ENCODE measurements at regions not wholly inside any gene's neighbourhood (a gene's known extent, or its start where the extent isn't known, plus 50 kb on each side); places are given as distances from the start of the nearest gene placed in this dataset.
"Not testable (repeated sequence)": the region's sequence is repeated elsewhere in the genome, so short reads cannot be mapped to it uniquely, and the experiment has no call there.

- DNase-seq = no peak
Measured at GRCh38 chr4:62627671-62628070, 1427.5 kb downstream of the ADGRL3 start.

DNA sequence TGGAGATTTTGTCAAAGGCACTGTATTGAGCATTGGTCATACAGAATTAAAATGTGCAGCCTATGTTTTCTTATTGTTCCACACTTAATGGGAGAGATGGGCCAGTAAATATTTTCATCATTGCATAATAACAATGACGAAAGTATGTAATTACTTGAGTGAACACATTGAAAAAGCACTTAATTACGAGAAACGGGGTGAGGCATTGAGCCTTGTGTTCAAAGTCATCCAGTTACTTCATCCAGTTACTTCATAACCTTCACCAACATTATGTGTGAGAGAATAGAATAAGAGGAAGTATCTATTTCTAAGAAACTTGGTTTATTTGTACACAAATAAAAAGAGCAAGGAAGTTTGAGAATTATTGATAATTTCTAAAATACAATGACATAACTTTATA, 1427.0 kb downstream of the ADGRL3 start:
- no peak for DNase-seq

DNA sequence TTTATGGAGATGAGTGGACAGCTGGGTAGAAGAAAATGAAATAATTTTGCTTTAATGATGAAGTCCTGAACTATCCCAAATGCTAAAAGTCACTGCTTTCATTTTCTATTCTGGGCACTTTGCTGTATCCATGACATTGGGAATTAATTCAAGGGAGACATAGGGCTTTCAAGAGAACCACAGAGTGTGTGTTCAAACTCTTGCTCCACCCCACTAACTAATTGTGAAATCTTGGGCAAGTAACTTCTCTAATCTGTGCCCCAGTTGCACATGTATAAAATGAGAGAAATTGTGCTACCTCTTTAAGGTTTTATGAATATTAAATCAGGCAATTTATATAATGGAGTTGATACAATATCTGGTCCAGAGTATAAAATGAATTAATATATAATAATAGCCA, 1422.0 kb downstream of the ADGRL3 start:
- no peak for DNase-seq

DNA sequence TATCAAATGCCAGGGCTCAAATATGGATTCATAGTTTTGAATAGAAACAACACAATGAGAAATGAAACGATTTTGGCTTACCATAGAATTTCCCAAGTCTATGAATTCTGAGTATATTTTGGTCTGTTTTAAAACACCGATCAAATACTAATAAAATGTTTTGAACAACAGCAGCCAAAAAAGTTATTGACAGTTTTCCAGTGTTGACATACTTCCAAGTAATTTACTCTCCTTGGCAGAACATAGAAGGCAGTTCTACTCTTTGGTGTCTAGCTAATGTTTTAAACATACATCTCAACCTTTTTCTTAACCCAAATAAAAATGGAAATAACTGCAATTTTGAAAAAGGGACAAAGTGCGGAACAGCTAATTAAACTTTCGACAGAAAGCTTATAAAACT, 1419.8 kb downstream of the ADGRL3 start:
- DNase-seq = no peak

DNA sequence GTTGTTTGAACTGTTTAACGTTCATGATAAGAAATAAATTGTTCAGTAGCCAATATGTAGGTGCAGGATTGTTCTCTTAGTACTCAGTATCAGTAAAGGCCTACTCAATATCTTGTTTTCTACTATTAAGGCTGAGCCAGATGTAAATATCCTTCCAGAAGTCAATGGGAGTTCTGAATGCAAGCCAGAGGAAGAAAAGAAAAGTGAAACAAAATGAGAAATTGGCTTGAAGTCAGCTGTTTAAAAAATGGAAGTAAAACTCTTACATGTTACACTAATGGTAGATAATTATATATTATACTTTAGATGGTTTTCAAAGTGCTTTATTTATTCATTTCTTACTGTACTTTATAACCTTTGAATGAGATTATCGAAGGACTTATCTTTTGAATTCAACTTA, 1417.9 kb downstream of the ADGRL3 start:
- no peak for DNase-seq

- no peak for DNase-seq
Measured at GRCh38 chr4:62601737-62602136, 1401.6 kb downstream of the ADGRL3 start.

- DNase-seq = not testable (repeated sequence)
Measured at GRCh38 chr4:62595265-62595664, 1395.1 kb downstream of the ADGRL3 start.

DNA sequence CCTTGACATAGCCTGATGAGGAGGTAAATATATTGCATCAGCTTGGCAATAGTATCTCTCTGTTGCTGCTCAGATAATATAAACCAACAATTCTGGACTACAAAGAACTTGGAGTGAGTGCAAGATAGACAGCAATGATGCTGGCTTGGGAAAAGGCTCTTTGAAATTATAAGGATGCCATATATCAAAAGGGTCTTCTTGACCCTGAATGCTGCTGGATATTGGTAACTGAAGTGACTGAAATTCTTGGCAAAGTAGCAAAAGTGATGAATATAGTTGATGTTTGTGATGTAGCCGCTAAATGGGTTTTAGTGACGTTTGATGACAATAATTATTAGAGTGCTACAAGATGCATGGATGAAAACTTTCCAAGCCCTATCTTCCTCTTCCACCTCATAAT, 1391.6 kb downstream of the ADGRL3 start:
- DNase-seq = no peak

GRCh38 chr4:62588671-62589070, 1388.5 kb downstream of the ADGRL3 start:
- DNase-seq = no peak

GRCh38 chr4:62571494-62571893, 1371.4 kb downstream of the ADGRL3 start:
- DNase-seq = no peak

- DNase-seq = no peak
Measured at GRCh38 chr4:62560858-62561257, 1360.7 kb downstream of the ADGRL3 start.

DNA sequence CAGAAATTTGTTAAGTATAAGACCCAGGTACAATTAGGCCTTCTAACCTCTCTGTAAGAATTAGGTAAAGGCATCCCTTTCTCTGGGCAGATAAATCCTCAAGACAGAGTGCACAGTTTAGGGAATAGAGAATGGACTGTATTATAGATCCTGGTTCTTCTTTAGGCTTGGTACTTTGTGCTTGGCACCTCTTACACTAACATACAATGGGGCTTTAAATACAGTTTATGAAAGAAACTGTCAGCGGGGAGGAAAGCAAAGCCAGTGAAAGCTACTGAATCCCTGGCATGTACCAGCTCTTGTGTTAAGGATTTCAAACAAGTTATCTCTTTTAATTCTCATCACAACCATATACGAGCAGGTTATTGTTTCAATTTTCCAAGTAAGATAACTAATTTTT, 1350.0 kb downstream of the ADGRL3 start:
- DNase-seq = no peak

DNA sequence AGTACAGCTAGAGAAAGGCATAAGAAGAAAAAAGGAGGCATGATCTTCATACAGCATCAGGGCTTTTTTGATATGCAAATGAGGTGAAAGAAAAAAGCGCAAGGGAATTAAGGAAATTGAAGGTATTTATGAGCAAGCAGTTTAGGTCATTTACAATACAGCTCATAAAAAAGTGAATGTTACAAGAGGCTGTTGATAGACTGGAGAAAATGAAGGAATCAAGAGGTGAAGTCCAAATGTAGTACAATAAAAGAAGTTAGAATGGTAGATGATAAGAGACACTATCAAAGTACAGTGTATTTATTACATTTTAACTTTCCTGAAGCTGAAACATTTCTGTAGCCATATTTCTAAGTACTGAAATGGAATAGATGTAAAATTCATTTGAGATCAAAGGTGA, 1349.5 kb downstream of the ADGRL3 start:
- DNase-seq = no peak

DNA sequence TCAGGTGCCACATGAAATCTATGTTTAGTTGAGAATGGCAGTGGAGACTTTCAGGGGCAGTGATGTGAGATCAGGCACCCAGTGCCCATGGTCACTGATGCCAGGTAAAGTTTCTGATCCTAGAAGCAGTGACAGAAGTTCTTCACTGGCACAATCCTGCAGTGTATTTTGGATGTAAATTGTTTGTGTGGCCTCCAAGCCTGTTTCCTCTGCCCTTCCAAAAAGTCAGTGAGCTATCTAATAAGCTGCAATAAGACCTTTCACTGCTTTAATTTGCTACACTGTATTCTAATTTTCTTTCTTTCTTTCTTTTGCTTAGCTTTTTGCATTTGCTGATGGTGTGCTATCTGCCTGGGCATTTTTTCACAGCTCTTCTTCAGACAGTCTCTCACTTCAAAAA, 1348.6 kb downstream of the ADGRL3 start:
- DNase-seq = no peak

- no peak for DNase-seq
Measured at GRCh38 chr4:62548108-62548524, 1348.0 kb downstream of the ADGRL3 start.

DNA sequence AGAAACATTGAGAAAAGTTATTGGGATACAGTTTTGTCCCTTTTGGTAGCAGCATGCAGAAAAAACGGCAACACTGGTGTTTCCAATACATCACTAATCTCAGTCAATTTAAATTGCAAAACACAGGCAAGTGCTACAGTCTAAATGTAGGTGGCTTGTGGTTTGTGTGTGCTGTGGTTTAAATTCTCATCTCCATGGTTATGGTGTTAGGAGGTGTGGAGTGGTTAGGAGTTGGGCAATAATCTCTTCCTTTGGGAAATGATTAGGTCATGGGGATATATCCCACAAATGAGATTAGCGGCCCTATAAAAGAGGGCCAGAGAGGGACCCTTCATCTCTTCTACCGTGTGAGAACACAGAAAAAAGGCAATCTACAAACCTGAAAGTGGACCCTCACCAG, 1344.3 kb downstream of the ADGRL3 start:
- DNase-seq = no peak

DNA sequence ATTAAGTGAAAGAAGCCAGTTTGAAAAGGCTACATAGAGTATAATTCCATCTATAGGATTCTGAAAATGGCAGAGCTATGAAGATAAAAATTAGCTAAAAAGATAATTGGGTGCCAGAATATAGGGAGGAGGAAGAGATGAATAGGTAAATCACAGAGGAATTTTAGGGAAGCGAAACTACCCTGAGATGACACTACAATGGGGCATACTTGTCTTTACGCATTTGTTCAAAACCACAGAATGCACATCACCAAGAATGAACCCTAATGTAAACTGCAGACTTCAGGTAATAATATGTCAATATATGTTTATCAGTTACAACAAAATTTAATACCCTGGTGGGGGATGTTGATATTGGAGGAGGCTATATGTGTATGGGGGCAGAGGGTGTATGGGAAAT, 1342.9 kb downstream of the ADGRL3 start:
- DNase-seq = no peak

GRCh38 chr4:62533573-62533972, 1333.4 kb downstream of the ADGRL3 start:
- no peak for DNase-seq

GRCh38 chr4:62531731-62532130, 1331.6 kb downstream of the ADGRL3 start:
- no peak for DNase-seq

GRCh38 chr4:62531264-62531663, 1331.1 kb downstream of the ADGRL3 start:
- DNase-seq = no peak

- no peak for DNase-seq
Measured at GRCh38 chr4:62528874-62529273, 1328.7 kb downstream of the ADGRL3 start.

DNA sequence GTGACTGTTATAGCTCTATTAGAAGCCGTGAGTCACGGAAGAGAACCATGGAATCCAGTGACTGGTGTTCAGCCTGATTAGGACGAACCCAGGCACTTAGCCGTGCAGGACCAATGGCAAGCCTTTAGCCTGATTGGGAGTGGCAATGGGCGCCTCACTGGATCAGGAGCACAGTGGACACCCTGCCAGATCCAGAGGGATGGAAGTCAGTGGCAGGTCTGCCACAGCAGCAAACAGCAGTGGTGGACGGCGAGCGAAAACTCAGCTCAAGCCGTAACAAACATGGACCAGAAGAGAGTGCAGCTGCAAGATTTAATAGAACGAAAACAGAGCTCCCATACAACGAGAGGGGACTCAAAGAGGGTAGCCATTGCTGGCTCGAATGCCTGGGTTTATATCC, 1326.5 kb downstream of the ADGRL3 start:
- no peak for DNase-seq

GRCh38 chr4:62523256-62523655, 1323.1 kb downstream of the ADGRL3 start:
- DNase-seq = no peak

DNA sequence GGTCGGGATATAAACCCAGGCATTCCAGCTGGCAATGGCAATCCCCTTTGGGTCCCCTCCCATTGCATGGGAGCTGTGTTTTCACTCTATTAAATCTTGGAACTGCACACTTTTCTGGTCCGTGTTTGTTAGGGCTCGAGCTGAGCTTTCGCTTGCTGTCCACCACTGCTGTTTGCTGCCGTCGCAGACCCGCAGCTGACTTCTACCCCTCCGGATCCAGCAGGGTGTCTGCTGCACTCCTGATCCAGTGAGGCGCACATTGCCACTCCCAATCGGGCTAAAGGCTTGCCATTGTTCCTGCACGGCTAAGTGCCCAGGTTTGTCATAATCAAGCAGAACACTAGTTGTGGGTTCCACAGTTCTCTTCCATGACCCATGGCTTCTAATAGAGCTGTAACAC, 1322.1 kb downstream of the ADGRL3 start:
- DNase-seq = no peak

- DNase-seq = no peak
Measured at GRCh38 chr4:62517716-62518115, 1317.6 kb downstream of the ADGRL3 start.

GRCh38 chr4:62513306-62513705, 1313.2 kb downstream of the ADGRL3 start:
- DNase-seq = no peak

Data from NK-92 treated with Interleukin-12 subunit alpha and Interleukin-12 subunit beta, amount 100 ng/mL, for 24 hours (cell line).